Hematopoietic multipotent progenitor cell treated with erythropoietin and hydrocortisone succinate and interleukin-3 and kit ligand, for 8 days (in vitro differentiated cells): ENCODE measurements at regions not wholly inside any gene's neighbourhood (a gene's known extent, or its start where the extent isn't known, plus 50 kb on each side); places are given as distances from the start of the nearest gene placed in this dataset.

ENCODE experiments used
- DNase-seq: peaks from one replicate; pipeline ENCODE4 v3.0.0-alpha.2; 2015

DNA sequence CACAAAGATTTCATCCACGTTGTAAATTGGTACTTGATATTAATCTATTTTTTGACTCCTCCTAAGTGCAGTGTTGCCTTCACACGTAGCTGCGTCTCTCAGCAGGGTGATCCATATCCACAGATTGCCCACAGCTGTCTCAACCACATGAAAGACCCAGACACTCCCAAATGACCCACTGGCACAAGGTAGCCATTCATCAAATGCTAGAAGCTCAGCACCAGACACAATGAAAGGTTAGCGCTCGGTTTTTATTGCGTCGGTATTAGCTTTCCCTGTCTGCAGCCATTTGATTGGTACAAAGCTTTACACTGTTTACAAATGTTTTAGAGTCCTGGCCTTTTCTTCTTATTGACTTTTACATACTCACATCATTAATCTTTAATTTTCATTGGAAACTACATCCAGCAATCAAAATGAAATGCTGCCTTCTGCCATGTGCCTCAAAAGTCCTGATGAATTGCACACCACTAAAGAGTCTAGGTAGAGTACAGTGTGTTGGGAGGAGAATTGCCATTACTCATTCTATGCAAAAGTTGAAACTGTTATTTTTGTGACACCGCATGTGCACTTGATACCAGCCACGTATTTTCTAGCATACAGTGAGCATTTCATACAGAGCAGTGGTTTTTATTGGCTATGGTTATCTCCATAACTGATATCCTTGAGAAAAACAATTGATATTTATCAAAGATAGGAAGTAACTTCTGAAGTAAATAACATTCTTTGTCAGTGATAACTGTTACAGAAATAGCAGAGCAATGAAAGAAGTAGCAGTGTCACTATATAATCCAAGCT, 127.3 kb upstream of the NUDT7 start:
- no peak for DNase-seq

DNA sequence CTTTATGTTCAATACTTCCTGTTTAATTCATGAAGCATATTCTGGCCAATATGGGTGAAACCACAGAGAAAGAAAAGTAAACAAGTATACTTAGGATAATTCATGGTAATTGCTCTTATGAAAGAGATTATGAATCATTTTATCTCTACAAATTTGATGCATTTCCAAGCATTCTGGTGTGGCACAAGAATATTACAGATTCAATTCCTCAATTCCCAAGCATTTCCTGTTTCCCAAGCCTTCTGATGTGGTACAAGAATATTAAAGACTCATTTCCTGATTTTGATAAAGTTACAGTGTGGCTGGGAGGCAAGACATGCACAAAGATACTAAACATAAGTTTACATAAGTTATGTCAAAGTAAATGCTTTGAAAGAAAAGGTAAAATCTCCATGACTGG, 126.1 kb upstream of the NUDT7 start:
- DNase-seq = no peak

DNA sequence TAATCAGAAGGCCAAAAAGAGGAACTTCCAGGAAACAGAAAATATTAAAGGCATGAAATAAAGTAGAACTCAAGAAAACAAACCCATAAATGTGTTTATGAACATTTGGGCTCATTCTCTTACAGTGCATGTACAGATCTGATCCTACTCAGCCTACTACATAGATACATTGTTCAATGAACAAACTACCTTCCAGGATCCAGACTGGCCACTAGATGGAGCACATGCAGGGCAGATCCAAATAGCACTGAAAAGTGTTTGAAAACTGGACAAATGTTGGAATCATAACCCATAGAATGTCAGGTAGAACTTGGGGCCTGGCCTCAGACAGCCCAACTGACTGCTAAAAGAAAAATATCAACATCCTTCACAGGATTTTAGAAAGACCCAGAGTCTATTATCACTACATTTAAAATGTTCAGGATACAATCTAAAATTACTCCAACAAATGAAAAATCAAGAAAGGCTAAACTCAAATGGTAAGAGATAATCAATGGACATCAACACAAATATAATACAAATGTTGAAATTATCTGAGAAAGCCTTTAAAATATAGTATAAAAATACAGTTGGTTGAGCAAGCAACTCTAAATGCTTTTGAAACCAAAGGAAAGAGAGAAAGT, 122.4 kb upstream of the NUDT7 start:
- peak; percentile 37 for DNase-seq

DNA sequence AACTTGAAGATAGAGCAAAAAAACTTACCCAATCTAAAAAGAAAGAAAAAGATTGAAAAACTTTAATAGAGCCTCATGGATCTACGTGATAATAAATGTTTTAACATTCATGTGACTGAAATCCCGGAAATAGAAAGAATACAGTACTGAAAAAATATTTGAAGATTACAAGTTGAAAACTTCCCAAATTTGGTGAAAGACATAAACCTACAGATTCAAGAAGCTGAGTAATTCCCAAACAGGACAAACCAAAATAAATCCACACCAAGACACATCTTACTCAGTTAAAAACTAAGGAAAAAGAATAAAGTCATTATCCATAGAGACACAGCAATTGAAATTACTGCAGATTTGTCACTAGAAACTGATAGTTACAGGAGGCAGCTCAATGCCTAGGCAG, 121.8 kb upstream of the NUDT7 start:
- no peak for DNase-seq

DNA sequence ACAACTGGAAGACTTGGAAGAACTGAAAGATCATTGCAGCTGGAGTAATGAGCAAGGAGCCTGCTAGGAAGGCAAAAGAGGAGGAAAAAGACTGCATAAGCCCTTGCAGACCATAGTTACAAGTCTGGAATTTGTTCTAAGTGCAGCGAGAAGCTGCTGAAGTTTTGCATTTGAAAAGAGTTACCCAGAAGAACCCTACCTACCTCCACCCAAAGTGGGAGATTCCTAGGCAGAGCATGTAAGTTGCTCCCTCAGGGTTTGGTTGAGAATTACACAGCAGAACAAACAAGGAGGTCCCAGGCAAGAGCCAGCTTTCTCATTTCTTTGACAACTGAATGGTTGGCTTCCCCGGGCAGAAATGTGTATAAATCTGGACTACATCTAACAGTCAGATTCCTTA, 118.7 kb upstream of the NUDT7 start:
- DNase-seq = no peak

DNA sequence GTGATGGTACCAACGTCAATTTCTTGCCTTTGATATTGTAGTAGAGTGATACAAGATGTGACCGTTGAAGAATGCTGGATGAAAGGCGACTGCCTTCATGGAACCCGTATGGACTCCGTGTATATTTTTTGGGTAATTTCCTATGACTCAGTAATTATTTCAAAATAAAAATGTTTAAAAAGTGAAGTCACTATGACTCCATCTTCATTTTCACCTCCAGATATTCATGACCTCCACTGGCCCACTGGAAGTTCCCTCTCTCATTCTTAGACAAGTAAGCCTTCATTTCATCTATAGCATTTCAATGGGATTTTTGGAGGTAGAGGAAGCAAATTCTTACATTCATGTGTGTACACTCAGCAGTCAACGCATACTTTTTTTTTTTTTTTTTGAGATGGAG, 111.8 kb upstream of the NUDT7 start:
- no peak for DNase-seq

DNA sequence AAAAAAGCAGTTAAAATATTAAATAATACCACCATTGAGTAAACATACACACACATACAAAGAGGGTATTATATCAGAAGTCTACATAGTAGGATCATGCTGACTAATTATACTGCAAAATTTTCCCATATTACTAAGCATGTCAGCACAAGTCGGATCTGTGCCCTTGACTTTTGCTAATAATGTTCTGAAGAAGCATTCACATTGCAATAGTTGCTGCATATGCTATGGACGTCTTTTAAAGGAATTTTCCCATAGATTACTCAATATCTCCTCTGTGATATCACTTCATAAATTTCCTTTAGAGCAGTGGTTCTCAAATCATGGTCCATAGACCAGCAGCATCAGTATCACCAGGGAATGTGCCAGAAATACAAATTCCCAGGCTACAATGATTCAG, 110.9 kb upstream of the NUDT7 start:
- no peak for DNase-seq

DNA sequence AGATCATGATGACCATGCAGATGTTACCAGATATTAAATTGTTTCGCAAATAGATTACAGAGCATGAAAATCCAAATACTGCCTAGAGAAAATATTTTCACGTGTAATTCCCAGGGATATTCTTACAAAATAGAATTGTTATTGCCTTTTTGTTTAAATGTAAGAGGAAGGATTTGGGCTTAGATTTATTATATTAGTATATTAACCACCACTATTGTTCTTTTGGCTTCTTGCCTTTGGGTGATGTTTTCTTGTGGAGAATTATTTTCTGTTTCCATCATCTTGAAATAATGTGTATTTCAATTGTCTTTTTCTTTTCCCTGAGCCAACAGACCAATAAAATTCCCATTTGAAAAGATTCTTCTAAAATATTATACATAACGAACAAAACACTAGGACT, 109.7 kb upstream of the NUDT7 start:
- no peak for DNase-seq

DNA sequence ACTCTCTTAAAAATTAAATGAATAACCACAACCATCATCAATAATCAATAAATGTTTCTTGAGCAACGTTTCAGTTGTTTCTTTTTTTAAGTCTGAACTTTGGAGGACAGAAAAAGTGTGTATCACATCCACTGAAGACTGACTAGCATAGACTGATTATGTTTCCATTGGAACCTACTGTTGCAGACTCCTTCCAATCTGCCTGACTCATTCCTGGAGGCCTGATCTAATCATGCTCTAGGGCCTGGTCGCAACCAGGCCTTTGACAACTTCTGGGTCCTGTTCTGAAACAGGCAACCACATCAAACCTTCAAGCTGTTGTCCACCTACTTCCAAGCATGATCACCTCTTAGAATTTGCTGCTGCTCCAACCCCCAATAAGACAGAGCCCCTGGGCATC, 109.2 kb upstream of the NUDT7 start:
- no peak for DNase-seq

DNA sequence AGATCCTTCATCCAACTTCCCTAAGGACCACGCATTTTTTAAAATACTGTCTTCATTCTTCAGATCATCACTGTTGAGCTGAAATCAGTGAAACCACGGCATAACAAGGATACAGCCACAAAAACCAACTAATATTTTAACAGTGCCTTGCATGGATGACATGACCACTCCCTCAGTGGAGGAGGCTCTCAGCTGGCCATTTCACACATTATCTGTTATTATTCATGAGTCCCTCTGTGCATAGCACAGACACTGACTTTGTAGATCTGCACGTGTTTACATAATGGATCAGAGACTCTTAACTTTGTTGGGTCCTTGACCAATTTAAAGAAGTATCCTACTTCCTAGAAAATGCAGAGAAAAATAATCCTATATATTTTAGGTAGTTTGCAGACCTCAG, 104.8 kb upstream of the NUDT7 start:
- DNase-seq = no peak

DNA sequence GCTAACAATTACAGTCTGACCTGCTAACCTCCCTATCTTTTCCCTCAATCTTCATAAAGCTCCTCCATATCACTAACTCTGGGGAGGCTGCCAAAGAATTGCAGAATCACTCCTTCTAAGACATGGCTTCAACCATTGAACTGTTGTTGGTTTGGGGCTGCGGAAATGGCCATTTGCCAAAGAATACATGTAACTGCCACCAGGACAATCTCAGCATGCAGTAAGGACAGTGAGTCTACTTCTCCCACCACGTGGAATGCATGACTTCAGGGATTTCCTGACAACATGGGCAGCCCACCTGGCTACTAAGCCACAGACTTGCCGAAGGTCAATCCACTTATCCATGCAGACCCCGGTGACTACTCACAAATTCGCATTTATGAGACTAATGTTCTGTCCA, 104.3 kb upstream of the NUDT7 start:
- no peak for DNase-seq

DNA sequence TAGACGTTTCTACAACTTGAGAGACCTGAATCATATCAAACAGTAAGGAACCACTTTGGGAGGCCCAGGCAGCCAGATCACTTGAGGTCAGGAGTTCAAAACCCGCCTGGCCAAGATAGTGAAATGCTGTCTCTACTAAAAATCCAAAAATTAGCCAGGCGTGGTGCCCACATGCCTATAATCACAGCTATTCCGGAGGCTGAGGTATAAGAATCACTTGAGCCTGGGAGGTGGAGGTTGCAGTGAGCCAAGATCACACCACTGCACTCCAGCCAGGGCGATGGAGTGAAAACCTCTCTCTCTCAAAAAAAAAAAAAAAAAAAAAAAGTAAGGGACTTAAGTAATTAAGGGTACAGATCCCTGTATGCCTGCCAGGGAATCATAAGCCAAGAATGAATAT, 103.4 kb upstream of the NUDT7 start:
- no peak for DNase-seq

DNA sequence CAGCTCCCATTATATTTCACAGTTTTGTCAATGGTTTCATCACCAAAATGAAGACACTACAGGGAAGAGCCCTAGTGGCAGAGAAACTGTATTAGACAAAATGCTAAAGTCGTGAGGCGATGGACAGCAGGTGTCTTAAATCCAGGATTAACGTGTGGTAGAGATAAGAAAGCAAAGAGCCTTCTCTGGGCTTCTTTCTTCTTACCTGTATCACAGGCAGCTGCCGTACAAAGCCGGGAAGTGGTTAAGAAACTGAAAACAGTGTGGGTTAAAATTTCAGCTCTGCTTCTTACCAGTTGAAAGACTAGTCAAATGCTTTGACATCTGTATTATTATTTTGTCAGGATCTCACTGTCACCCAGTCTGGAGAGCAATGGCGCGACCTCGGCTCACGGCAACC, 98.2 kb upstream of the NUDT7 start:
- DNase-seq = no peak

DNA sequence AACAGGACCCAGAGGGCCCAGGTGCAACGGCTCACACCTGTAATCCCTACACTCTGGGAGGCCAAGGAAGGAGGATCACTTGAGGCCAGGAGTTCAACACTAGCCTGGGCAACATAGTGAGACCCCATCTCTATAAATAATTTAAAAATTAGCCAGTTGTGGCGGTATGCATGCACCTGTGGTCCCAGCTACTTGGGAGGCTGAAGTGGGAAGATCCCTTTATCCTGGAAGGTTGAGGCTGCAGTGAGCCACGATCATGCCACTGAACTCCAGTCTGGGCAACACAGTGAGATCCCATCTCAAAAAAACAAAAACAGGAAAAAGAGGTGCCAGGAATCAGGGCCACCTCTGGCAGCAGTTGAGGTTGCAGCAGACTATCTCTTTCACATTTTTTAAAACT, 85.7 kb upstream of the NUDT7 start:
- no peak for DNase-seq

DNA sequence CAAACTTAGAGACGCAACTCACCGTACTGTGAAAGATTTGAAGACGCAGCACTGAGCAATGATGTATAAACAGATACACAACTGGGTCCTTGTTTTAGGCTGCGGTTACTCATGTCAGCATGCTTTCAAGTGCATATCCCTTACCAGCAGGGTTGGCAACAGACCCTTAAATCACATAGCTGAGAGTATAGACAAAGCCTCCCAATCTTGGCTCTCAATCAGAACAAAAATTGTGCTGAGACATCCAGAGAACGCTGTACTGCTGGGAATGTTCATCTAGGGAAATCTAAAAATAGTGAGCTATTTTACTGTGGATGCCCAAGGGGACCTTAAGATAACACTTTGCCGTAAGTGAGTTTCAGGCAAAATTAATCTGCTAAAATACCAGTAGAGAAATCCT, 84.4 kb upstream of the NUDT7 start:
- no peak for DNase-seq

DNA sequence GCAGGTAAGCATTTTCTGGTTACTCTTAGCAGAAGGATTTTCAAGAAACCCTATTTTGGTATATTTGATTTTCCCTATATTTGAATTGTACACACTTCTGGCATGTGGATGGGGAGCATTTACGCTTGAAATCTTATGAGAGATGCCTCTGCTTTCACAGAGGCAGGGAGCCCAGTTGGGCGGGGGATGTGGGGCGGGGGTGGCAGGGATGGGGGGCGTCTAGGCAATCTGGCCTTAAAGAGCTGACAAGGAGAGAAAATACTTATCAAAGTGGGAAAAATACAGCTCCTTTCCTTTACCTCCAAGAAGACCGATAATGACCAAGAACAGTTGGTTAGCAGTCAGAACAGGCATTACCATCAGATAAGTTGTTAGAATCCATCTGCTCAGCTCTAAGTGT, 79.1 kb upstream of the NUDT7 start:
- no peak for DNase-seq

DNA sequence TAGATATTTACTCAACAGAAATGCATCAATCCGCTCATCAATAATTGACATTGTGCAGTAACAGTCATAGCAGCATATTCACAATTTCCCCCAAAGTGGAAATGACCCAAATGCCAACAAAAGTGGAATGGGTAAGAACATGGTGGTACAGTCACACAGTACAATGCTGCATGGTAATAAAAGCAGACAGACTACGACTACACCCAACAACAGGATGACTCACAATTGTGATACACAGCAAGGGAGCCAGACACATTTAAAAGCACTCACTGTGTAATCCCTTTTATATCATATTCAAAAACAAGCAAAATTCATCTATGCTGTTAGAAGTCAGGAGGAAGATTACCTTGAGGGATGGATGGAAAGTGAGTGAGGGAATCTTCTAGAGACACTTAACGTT, 76.5 kb upstream of the NUDT7 start:
- DNase-seq = no peak

DNA sequence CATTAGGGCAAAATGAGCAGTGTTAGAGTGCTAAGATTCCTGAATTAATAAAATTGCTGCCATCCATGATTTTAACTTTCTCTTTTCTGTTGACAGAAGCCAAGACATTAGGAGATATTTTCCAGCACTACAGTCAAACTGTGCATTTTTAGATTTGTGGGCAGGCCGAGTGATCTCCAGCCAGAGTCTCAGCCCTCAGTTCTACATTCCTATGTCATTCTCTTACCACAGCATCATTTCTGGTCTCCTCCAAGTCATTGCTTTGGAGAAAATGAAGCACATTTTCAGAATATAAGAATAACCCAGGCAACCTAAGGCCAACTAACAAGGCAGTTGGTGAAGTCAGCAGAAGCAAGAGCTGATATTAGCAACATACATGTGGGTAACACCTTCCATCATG, 74.6 kb upstream of the NUDT7 start:
- DNase-seq = no peak

DNA sequence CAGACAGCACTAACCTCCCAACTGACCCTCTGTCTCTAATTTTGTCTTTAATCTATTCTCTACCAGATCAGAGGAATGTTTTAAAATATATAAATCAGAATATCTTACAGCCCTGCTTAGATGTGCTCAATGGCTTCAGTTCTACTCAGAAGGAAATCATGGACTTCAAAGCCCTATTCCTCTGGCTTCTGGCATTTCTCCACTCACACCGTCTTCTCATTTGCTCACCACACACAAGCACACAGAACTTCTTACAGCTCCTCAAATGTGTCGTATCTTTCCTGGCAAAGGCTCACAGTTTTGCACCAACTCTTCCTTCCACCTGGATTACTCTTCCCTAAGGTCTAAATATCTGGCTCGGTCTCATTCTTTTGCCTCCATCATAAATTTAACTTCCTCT, 71.6 kb upstream of the NUDT7 start:
- no peak for DNase-seq

DNA sequence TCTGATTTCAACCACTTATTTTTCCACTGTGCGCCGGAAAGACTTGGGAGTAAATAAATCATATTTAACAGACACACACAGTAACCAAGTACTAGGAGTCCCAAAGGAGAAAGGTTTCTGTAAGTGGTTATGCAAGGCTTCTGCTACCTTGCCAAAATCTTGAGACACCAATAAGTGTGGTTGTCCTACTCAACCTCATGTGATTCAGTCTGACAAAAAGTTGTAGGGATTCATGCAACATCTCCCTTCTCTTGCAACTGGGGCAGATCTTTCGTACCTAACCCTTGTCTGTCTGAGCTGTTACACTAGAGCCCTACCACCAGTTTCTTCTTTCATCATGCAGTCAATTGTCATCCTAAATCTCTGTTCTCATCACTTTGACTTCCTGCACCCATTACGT, 69.9 kb upstream of the NUDT7 start:
- no peak for DNase-seq

DNA sequence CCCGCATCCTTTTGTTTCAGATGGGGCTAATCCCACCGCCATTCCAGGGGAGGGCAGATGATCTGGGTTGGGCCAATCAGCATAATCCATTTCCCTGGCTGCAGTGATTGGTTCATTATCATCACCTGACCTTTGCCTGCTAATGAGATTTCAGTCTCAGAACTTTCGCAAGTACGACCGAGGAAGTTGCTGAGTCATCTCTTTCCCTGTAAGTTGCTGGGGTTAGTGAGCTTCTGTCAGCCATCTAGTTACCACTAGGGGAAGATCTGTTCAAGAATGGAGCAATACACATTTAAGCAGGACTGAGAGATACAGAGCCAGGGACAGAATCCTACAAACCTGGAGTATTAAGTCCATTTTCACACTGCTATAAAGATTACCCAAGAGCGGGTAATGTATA, 65.3 kb upstream of the NUDT7 start:
- DNase-seq = peak; percentile 16

DNA sequence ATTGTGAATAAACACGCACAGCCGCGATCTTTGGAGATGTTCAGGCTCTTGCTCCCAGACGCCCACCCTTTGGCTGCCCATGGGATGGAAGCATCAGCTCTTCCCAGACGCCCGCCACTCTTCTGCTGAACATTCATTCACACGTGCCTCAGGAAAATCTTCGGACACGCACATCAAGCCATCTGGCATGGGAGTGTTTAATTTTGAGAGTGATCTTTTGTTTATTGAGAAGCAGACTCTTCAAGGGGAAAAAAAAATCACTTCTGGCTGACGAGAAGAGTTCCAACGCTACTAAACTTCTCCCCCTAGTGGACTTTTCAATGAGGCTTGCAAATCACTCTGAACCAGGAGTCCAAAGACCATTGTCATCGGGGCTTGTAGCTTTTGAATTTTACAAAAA, 62.0 kb upstream of the NUDT7 start:
- no peak for DNase-seq

DNA sequence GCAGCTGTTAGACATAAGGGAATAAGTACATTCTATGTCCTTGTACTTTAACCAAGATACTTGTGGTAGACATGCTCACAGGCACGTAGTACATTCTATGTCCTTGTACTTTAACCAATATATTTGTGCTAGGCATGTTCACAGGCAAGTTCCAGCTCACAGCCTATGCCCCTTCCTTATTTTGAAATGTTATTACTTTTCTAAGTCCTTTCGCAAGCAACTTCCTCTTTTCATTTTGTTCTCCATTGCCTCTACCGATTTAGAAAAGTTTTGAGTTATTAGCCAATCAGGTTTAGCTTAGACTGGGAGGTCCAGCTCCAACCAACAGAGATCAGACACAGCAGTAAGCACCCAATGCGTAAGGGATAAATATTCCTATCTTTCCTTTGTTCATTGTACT, 60.1 kb upstream of the NUDT7 start:
- DNase-seq = no peak

DNA sequence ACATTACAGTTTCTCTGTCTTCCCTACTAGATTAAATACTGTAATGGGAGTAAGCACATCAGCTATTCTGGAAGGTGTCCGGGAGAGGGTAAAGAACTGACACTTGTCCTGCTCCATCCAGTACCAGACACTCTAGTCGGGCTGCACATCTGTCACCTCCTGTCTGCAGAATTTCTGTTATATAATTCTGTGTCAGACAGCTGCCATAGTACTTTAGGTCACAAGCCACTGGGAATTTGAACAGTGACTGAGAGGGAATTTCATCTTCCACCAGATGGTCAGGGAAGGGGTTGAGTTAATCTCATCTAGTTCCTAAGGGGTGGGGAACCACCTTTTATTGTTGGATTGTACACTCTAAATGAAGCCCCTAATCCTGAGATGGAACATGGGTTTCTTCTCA, 58.6 kb upstream of the NUDT7 start:
- no peak for DNase-seq

DNA sequence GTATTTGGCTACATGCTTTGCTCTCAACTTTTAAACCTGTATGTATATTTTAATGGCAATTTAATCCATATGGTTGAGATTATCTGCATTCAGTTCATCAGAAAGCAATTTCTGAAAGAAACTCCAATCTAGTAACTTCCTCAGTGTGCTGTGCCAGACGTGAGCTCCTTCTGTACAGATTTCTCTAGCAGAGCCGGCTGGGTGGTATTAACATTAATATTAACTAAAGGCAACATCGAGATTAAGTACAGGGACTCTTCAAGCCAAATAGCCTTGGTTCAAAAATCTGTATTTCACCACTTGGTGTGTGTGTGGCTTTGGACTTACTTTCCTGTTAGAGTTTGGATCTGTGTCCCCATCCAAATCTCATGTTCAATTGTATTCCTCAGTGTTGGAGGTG, 55.5 kb upstream of the NUDT7 start:
- no peak for DNase-seq
